SKM-1 treated with dmso at 0.1 percent for 144 hours (cell line): ENCODE measurements at regions not wholly inside any gene's neighbourhood (a gene's known extent, or its start where the extent isn't known, plus 50 kb on each side); places are given as distances from the start of the nearest gene placed in this dataset.

Source experiments
- DNase-seq: peaks from one replicate; lab custom pipeline; 2025; ENCODE audit not compliant: unreplicated experiment; lab: John Stamatoyannopoulos, UW

DNA sequence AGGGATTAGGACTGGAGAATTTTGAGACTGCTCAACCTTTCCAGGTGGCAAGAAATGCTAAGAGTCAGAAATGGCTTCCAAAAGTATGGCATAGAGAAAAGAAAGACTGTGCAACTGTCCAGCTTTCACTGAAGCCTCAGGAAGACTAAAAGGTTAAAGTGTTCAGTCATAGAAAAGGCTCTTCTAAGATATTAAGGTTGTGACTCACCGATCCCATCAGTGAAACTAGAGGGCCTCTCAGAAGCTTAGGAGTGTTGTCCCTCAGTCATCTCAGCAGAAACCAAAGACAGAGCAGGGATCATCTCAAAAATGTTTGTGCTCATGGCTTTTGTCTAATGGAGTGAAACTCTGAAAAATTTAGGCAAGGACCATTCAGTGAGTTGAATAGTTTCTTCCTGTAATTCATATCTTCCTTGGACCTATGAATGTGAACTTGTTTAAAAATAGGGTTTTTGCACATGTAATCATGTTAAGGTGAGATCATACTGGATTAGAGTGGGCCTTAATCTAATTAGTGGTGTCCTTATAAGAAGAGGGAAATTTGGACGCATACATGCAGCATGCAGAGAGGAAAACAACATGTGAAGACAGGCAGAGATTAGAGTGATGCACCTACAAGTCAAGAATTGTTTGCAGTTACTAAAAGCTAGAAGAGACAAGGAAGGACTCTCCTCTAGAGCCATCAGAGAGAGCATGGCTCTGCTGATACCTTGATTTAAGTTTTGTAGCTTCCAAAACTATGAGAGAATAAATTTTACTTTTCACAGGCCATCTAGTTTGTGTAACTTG, 71.3 kb downstream of the RPE65 start:
- DNase-seq = no peak

DNA sequence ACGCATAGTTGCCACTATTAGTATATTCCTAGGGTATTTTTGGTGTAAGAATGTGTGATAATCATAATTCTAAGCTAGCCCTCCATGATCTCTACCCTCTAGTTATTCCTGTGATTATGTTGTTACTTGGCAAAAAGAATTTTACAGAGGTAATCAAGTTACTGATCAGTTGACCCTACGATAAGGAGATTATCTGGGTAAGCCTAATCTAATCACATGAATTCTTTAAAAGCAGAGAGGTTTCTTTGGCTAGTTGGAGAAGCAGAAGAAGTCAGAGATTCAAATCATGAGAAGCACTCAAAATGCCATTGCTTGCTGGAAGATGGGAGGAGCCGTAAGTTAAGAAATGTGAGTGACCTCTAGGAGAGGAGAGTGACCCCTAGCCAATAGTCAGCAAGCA, 72.7 kb downstream of the RPE65 start:
- DNase-seq = no peak

DNA sequence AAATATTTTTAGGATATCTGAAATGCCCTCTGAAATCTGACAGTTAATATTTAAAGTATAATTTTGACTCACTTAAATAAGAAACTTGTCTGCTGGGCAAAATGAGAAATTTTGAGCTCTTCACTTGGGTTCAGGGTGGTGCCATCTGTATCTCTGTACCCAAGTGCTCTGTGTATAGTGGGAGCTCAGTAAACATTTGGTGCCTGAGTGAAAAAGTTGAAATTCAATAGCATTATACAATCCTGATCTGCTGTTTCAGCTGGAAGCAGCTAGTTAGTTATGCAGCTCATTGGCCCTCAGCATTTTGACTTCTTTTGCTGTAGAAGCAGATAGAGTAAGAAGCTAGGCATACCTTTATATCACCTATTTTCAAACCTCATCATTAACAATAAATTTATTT, 73.3 kb downstream of the RPE65 start:
- no peak for DNase-seq

DNA sequence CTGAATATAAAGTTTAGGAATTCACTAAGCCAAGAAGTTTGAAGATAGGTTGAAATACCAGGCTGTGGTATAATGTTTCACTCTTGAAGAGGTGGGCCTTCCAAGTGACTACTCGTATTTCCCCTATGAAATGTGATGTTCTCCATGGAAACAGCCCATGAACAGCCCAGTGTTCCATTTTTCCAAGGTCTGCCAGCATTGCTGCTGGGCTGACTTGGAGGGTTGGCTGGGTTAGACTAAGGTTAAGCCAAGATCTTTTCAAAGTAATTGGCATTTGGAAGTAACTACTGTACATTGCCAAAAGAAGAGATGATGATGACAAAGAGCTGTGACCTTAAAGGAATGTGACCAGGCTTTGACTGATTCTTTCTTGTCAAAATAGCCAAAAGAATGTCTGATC, 73.8 kb downstream of the RPE65 start:
- DNase-seq = no peak

DNA sequence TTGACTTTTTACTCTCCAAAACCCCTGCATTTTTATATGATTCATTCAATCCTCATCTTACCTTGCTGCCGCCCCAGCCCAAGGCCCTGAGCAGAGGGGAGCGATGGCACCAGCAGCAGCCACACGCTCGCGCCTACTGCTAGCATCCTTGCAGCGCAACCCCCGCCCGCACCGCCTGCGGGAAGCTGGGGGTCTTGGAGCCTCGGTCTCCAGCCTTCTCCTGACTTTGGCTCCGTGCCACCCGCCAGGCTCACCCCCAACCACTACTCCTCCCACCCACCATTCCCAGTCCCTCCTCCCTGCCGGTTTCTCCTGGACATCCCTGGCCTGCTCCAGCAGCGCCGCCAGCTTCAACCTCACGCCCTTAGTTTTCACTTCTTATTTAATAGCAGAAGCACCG, 76.6 kb downstream of the RPE65 start:
- no peak for DNase-seq

DNA sequence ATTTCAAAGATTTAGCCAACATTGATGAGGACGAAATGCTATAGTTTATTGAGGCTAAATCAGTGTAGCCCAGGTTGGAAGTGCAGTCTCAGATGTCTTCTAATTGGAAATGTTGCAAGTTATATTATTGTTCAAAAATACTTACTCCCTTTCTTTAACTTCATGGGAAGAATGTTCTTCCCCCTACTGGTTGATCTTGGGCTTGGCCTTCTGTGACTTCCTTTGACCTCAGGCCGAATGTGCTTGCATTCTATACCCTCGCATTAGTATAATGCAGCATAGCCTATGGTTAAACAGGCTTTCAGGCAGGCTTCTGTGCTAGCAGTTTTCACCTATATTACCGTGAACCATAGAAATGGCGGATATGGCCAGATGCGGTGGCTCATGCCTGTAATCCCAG, 77.3 kb downstream of the RPE65 start:
- no peak for DNase-seq

DNA sequence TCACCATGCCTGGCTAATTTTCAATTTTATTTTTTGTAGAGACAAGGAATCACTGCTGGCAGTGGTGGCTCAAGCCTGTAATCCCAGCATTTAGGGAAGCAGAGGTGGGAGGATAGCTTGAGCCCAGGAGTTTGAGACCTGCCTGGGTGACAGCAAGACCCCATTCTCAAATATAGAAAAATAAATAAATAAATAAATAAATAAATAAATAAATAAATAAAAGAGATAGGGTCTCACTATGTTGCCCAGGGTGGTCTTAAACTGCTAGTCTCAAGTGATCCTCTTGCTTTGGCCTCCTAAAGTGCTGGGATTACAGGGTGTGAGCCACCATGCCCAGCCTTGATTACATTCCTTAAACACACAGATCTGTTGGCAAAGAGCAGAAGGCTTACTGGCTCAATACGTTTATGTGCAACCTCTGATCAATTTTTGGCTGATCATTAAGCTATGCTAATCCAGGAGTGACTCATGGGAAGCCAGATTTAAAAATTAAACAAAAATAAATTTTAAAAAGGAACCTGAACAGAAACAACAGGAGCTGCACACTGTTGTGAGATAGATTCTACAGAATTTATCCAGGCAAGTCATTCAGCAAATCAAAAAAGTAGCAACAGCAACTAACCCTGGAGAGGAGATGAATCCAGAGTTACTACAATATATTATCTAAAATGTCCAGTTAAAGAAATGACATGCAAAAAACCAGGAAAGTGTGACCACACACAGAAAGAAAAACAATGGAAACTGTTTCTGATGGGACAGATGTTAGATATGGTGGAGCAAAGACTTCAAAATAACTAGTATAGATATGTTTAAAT, 79.4 kb downstream of the RPE65 start:
- no peak for DNase-seq

DNA sequence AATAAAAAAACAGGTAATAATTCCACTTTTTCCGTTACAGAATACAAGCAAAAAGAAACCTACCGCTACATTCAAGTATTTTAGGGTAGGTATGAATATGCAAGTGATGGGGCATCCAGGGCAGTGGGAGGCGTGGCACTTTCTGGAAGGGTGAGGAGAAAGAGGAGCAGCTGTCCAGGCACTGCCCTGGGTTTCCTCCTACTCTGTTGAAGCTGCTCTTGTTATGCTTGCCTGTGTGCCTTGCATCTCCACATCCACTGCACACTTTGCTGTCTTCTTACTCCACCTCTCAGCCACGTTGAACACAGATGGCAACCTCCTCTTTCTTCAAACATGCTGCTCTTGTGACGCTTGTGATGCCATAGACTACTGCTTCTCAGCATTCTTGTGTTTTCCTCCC, 83.2 kb downstream of the RPE65 start:
- no peak for DNase-seq

DNA sequence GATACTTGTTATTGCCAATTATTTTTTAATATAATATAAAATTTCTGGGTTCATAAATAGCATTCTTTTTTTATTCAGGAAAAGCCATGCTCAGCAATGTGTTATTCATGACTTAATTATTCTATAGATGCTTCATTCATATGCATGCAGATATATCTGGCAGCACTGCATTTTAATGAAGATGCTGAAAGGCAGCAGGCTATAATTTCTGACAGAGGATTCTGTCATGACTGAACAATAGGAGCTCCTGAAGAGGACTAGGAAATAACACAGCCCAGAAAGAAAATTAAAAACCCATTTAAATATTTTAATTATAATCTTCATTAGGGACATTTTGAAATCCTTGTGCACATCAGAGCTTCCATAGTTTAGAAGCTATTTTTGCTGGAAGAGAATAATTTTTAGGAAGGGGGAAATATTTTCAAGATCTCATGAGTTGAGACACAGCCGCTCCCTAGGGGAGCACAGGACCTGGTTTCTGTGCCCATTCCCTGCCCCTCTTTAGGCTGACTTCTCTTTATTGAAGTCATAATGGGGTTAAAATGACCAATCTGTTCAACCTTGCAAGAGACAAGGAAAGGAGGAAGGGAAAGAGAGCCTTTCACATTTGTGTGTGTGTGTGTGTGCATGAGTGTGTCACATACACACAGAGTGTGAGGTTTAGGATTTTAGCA, 83.9 kb downstream of the RPE65 start:
- DNase-seq = no peak

DNA sequence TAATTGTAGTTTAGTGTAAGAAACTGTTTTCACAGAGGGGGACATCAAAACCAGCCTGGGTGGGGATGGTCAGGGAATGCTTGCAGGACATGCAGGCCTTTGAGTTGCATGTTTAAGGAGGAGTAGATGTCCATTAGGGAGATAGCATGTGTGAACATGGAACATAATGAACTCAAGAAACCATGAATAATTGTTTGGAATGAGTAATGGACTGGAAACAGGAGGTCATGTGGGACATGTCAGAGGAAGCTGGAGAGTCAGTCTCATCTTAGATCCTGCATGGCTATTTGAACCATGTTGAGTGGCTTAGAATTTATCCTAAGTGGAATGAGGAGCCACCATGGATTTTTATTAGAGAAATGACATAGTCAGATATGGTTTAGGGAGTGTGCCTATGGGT, 86.4 kb downstream of the RPE65 start:
- no peak for DNase-seq

DNA sequence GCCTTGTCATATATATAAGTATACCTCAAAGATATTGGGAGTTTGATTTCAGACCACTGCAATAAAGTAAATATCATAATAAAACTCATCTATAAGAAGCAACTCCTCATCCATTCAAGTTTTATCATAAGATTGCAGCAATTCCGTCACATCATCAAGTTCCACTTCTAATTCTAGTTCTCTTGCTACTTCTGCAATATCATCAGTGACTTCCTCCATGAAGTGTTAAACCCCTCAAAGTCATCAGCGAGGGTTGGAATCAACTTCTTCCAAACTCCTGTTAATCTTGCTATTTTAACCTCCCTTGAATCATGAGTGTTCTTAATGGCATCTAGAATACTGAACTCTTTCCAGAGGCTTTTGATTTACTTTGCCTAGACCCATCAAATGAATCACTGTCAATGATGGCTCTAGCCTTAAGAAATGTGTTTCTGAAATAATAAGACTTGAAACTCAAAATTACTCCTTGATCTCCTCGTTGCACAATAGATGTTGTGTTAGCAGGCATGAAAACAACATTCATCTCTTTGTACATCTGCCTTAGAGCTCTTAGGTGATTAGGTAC, 88.3 kb downstream of the RPE65 start:
- DNase-seq = no peak

DNA sequence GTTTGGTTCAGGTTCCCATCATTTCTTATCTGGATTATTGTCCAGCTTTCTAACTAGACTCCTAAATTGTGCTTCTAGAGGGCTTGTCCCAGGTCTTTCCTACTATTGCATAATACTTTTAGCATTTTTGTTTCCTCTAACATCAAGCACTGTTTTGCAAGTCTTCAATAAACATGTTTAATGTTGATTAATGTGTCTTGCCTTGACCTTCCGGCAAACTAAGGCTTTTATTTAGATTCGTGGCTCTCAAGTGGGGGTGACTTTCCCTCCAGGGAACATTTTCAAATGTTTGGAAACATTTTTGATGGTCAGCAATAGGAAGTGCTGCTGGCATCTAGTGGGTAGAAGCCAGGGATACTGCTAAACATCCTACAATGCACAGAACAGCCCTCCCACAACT, 90.7 kb downstream of the RPE65 start:
- DNase-seq = no peak

DNA sequence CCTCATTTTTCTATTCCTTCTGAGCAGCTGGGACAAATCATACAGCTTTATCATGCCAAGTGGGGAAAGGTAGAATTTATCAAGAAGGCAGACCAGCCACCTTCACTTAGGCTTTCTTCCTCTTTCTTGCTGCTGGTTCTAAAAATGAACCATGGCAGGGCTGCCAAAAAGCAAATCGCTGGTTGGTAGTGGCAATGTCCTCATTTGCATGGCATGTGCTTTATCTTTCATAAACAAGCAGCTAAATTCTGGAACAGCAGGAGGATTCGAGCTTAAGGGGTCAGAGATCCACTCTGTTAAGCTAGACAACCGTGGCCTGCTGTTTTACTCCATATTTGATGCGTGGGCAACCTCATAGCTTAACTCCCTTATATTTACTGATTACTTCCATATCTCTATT, 91.3 kb downstream of the RPE65 start:
- DNase-seq = peak; percentile 15

DNA sequence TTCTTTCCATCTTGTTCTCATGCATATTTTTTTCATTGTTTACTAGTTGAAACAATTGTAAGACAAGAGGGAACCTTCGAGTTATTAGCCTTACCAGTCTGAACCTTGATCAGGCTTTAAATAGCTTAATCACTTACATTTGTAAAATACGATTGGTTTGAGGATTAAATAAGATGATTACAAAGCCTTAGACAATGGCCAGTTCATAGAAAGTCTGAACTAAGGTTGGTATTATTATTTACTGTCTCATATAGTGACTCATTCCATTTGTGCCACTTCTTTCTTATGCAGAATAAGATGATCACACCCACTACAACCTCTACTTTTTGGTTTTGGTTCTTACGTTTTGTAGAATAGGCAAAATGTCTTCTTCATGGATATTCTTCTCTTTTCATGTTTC, 94.1 kb downstream of the RPE65 start:
- no peak for DNase-seq

DNA sequence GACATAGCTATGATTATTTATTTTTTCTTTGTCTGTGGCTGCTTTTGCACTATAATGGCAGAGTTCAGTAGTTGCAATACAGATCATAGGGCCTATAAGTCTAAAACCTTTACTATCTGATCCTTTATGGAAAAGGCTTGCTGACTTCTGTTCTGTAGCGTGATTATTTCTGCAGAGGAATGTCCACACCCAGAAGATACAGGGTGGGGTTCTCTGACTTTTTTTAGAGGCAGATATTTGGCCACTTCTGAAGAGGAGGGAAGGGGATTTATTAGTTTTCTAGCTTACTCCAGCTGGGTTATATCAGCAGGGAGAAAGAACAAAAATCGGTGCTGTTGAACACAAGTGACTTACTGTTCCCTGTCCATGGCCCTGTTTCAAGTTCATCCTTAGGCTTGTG, 97.6 kb downstream of the RPE65 start:
- no peak for DNase-seq

DNA sequence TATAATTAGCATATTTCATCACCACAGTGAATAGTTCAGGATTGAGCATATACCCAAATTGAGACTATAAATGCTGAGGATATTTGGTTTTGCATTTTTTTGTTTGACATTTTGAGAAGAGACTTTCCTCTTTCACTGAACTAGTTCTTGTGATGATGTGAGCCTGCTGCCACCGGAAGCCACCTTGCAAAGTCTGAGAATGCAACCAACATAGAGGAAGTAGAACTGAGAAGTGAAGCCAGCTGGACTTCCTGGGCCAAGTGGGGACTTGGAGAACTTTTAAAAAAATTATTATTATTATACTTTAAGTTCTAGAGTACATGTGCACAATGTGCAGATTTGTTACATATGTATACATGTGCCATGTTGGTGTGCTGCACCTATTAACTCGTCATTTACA, 102.3 kb downstream of the RPE65 start:
- DNase-seq = peak; percentile 91

DNA sequence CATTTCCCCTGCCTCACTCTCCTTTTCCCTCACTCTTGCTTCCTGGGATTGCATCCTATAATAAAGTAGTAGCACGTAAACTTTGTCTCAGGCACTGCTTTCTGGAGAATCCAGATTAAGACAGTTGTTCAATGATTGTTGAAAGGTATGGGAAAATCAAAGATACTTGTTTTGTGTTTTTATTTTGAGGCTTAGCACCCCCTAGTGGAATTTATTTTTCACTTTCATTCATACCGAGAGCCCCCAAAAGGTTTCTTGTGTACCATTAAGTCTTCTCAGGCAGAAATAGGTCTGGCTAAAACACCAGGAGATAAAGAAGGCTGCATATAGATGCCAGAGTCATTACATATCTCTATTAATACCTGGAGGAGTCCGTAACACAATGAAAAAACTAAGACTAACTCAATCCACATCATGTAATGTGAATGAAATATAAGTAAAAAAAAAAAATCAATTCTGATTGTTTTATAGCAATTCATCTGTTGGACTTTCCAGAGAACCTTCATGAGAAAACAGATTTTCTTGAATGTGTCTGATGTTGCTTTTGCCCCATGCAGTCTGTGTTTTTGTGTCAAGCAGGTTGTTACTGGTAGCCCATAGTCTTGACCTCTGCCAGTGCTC, 103.5 kb downstream of the RPE65 start:
- DNase-seq = peak; percentile 10

DNA sequence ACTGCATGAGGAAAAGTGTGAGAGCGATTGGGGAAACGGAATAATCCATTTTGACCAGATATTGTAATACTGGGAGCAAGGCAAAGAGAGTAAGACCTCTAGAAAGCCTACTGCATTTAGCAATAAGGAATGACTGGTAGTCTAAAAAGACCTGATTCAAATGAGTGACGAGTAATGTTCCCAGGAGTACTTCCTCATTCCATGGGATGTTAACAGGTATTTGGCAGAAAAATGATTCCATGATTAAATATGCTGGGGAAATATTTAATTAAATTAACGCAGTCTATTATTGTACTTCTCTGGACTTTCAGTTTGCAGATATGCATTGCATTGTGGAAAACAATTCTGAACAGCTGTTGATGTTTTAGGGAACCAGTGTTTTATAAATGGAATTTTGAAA, 105.5 kb downstream of the RPE65 start:
- DNase-seq = no peak

DNA sequence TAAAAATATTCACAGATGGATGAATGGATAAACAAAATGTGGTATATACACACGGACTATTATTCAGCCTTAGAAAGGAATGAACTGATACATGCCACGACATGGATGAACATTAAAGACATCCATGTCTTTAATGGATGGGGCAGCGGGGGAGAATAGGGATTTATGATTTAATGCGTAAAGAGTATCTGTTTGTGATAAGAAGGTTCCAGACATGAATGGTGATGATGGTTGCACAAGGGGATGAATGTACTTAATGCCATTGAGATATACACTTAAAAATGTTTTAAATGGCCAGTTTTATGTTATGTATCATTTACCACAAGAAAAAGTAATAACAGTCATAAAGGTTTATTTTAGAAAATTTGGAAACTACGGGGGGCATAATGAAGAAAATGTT, 108.6 kb upstream of the WLS start:
- DNase-seq = no peak

DNA sequence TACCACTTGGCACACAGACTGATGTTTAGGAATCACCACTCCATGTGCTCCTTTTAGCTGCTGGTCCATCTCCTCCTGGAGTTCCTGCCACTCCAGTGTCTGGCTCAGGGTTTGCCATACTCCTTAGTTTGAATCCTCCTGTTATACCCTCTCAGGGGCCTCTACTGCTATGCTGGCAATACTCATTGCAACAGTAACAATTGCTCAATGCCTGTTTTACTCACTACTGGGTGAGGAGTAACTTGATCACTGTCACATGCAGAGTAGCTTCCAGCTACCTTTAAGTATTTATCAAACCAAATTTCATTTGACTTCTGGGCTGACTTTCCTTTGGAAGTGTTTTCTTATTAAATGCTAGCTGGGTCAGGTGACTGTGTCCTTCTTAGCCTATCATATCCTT, 107.2 kb upstream of the WLS start:
- peak; percentile 77 for DNase-seq

DNA sequence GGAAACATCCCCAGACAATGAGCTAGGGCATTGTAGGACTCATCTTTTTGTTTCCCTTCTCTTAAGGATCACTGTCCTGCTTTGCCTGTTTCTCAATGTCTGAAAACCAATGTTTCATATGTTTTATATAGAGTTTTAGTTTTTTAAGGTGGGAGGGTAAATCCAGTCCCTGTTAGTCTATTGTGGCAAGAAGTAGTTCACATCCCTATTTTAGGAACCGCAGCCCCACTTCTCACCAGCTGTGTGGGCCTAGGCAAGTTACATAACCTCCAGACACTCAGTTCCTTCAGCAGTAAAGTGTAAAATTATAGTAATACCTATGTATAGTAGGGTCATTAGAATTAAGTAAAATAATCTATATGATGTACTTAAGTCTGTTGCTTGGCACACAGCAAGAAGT, 105.8 kb upstream of the WLS start:
- DNase-seq = peak; percentile 81
